NCI-H2081 treated with DMSO at 0.1 percent for 48 hours (cell line): ENCODE measurements at regions not wholly inside any gene's neighbourhood (a gene's known extent, or its start where the extent isn't known, plus 50 kb on each side); places are given as distances from the start of the nearest gene placed in this dataset.
A peak's percentile ranks its signal among the peaks of the same experiment; 100 is the strongest.

Source experiments
- DNase-seq: peaks from one replicate; lab custom pipeline; 2025; lab: John Stamatoyannopoulos, UW

- DNase-seq: no peak
These were observed 103.4 kb downstream of the IL20RB start for GRCh38 chr3:137061186-137061585.

GRCh38 chr3:137062250-137062649 lies 104.5 kb downstream of the IL20RB start:
- no peak for DNase-seq

GRCh38 chr3:137065381-137065780 lies 107.6 kb downstream of the IL20RB start:
- DNase-seq: no peak

- DNase-seq: no peak
These were observed 108.3 kb downstream of the IL20RB start for GRCh38 chr3:137066092-137066491.

- DNase-seq: no peak
These were observed 113.3 kb downstream of the IL20RB start for GRCh38 chr3:137071104-137071503.

GRCh38 chr3:137075020-137075419 lies 117.2 kb downstream of the IL20RB start:
- DNase-seq: no peak

- DNase-seq: no peak
These were observed 120.3 kb downstream of the IL20RB start for GRCh38 chr3:137078040-137078439.

GRCh38 chr3:137079571-137079970 lies 121.8 kb downstream of the IL20RB start:
- no peak for DNase-seq

GRCh38 chr3:137081711-137082110 lies 123.9 kb downstream of the IL20RB start:
- DNase-seq: no peak

- no peak for DNase-seq
These were observed 125.0 kb downstream of the IL20RB start for GRCh38 chr3:137082763-137083162.

- no peak for DNase-seq
These were observed 125.5 kb downstream of the IL20RB start for GRCh38 chr3:137083332-137083731.

- no peak for DNase-seq
These were observed 126.8 kb downstream of the IL20RB start for GRCh38 chr3:137084586-137084985.

- no peak for DNase-seq
These were observed 139.6 kb downstream of the IL20RB start for GRCh38 chr3:137097386-137097785.

GRCh38 chr3:137097852-137098251 lies 140.1 kb downstream of the IL20RB start:
- DNase-seq: no peak

GRCh38 chr3:137099364-137100219 lies 141.8 kb downstream of the IL20RB start:
- DNase-seq: no peak

GRCh38 chr3:137100326-137100725 lies 142.5 kb downstream of the IL20RB start:
- DNase-seq: no peak

- no peak for DNase-seq
These were observed 146.0 kb downstream of the IL20RB start for GRCh38 chr3:137103739-137104138.

- peak; percentile 48 for DNase-seq
These were observed 147.6 kb downstream of the IL20RB start for GRCh38 chr3:137105277-137105977.

- no peak for DNase-seq
These were observed 148.9 kb downstream of the IL20RB start for GRCh38 chr3:137106612-137107240.

- no peak for DNase-seq
These were observed 151.1 kb downstream of the IL20RB start for GRCh38 chr3:137108699-137109440.

- DNase-seq: no peak
These were observed 152.7 kb downstream of the IL20RB start for GRCh38 chr3:137110392-137110996.

- DNase-seq: no peak
These were observed 153.7 kb downstream of the IL20RB start for GRCh38 chr3:137111497-137111896.
